Stimulated activated CD8-positive, alpha-beta memory T cell treated with anti-CD3 and anti-CD28 coated beads, Interleukin-15, amount 100 ng/mL, for 1 hour (primary cell): ENCODE measurements at regions not wholly inside any gene's neighbourhood (a gene's known extent, or its start where the extent isn't known, plus 50 kb on each side); places are given as distances from the start of the nearest gene placed in this dataset.
"Not testable (repeated sequence)": the region's sequence is repeated elsewhere in the genome, so short reads cannot be mapped to it uniquely, and the experiment has no call there.

Source experiments
- DNase-seq: peaks from one replicate; pipeline ENCODE4 v3.0.0-alpha.2; 2020; ENCODE audit warnings: low read depth

DNA sequence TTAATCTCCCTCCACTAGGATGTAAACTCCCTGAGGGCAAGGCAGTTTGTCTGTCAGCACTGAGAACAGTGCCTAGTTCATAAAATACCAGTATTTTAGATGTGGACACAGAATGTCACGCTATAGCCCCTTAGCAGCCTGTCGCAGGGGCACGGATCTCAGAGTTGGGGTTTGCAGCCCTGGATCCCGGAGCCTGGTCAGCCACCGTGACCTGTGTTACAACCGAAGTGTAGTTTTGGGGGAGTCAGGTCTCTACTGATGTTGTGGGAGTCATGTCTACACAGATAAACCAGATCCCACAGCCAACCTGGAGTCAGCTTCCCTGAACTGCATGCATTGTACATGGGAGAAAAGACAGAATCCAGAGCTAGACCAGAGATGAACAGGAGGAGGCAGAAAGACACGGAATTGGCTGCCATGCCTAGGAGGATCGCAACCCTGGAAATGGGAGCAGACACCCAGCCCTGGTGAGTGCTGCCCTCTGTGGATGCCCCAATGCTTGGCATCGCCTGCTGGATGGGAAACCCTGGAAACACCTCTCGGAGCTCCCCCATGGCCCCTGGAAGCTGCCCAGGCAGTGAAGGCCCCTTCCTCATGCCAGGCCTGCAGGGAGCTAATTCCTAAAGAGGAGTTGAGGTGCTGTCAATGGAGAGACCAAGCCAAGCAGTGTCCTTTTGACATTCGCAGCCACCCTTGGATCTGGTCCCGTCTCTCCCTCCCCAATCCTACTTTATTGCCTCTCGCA, 851.3 kb downstream of the TBC1D22A start:
- no peak for DNase-seq

GRCh38 chr22:47613181-47613580, 850.7 kb downstream of the TBC1D22A start:
- not testable (repeated sequence) for DNase-seq

GRCh38 chr22:47612311-47612910, 850.0 kb downstream of the TBC1D22A start:
- no peak for DNase-seq

DNA sequence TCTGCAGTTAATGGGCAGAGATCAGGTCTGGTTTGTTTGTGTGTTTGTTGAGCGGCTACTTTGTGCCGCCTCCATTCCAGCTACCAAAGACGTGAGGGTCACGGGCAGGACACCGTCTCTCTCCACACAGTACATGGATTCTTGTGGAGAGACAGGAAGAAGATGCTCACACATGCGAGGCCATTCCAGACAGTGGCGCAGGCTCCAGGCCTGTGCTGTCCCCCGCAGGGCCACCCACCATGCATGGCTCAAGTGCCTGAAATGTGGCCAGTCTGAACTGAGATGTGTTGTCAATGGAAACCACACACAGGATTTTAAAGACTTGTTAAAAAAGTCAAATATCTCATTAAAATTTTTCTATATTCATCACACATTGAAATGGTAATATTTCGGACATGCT, 848.3 kb downstream of the TBC1D22A start:
- no peak for DNase-seq

DNA sequence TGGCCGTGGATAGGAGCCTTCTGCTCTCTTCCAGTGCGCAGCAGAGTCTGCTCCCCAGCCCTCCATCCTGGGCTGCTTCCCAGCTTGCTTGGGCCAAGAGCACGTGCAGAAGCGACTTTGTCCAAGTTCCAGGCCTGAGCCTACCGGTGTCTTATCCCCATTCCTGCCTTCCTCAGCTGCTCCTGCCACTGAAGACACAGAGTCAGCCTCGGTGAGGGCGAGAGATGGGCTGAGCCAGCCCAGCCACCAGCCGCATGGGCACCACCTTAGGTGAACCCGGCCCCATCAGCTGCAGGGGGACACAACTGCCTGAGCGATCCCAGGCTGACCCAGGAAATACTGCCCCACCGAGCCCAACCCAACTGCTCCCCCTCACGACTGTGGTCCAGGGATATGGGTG, 847.8 kb downstream of the TBC1D22A start:
- no peak for DNase-seq

- no peak for DNase-seq
These were observed 847.2 kb downstream of the TBC1D22A start for GRCh38 chr22:47609653-47610052.

DNA sequence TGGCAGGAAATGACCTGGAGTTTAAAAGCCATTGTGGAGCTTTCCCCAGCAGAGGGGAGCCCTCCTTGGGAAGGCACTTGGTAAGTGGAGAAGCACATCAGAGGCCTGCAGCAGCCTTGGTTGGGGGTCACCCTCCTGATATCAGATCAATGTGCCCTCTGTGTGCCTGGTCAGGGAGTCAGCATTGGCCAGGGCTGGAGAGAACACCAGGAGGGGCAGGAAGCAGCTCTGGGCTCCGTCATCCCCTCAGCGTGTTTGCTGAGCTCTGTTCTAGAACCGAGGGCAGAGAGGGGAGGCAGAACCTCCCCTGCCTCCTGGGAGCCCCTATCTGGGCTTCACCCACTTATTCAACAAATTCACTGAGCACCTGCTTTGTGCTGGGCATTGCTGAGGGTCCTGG, 846.0 kb downstream of the TBC1D22A start:
- no peak for DNase-seq

DNA sequence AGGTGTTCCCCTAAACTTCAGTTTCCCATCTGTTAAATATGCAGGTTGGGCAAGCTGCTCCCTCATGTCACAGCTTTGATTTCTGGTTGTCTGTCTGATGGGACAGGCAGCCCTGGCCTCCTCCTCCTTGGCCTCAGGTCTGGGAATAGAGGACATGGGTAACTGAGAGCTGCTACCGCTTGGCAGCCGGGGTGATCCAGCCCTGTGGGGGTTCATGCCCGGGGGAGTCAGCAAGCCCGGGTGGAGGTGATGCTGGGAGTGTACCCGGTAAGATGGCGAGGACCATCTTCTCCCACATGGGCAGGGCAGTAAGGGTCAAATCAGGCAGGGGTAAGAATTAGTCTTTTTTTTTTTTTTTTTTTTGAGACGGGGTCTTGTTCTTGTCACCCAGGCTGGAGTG, 845.0 kb downstream of the TBC1D22A start:
- no peak for DNase-seq

DNA sequence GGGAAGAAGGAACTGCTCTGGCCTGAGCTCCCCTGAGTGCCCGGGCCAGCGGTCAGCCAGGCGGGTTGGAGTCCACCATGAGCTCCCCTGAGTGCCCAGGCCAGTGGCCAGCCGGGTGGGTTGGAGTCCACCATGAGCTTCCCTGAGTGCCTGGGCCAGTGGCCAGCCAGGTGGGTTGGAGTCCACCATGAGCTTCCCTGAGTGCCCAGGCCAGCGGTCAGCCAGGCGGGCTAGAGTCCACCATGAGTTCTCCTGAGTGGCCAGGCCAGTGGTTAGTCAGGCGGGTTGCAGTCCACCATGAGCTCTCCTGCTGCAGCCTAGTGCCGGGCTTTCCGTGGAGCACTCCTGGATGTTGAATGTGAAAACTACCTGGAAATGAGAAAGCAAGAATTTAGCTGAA, 844.0 kb downstream of the TBC1D22A start:
- DNase-seq, result no peak

DNA sequence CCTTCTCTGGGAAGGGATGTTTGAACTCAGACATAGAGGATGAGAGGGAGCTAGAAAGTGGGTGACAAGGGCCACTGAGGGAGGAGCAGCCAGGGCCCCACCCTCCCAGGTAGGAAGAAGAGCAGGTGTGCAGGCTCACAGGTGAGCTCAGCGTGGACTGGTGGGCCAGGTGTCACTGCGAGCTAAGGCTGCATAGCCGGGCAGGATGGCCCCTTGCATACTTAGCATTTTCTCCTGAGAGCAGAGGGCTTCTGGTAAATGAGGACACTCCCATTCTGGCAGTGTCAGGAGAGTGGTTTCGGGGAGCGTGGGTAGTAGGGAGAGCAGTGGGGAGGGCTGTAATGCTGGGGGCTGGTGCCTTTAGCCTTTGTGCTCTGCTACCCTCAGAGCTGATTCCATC, 843.4 kb downstream of the TBC1D22A start:
- no peak for DNase-seq

GRCh38 chr22:47605441-47605840, 843.0 kb downstream of the TBC1D22A start:
- DNase-seq, result no peak

GRCh38 chr22:47604563-47604962, 842.1 kb downstream of the TBC1D22A start:
- no peak for DNase-seq

- no peak for DNase-seq
These were observed 840.3 kb downstream of the TBC1D22A start for GRCh38 chr22:47602732-47603131.

GRCh38 chr22:47601666-47602065, 839.2 kb downstream of the TBC1D22A start:
- DNase-seq, result no peak

GRCh38 chr22:47600791-47601625, 838.6 kb downstream of the TBC1D22A start:
- DNase-seq, result no peak

DNA sequence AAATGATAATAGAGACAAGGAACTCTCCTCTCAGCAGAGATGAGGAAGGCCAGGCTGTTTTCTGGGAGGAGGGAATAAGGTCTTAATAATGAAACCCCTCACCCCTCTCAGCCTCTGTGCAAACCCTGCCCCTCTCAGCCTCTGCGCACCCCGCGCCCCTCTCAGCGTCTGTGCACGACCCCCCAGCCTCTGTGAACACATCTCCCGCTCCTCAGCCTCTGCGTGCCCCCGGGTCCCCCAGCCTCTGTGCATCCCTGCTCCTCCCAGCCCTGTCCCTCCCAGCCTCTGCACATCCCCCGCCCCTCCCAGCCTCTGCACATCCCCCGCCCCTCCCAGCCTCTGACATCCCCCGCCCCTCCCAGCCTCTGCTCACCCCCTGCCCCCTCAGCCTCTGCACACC, 837.8 kb downstream of the TBC1D22A start:
- no peak for DNase-seq

- no peak for DNase-seq
These were observed 837.3 kb downstream of the TBC1D22A start for GRCh38 chr22:47599753-47600152.

DNA sequence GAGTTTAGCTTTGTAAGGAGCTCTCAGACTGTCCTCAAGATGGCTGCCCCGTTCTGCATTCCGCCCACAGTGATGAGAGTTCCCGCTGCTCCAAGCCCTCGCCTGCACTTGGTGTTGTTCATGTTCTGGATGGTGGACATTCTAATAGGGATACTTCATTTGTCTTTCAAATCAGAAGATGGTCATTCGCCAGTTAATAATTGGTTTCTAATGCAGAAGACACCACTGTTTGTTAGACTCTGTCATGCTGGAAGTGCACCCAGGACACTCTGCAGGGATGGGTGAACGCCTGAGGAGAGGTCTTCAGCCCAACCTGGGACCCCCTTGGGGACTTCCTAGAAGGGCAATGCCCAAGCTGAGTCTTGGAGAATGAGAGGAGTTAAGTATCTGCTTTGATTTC, 836.4 kb downstream of the TBC1D22A start:
- no peak for DNase-seq

- DNase-seq, result no peak
These were observed 834.6 kb downstream of the TBC1D22A start for GRCh38 chr22:47597041-47597440.

GRCh38 chr22:47596176-47596690, 833.8 kb downstream of the TBC1D22A start:
- DNase-seq, result no peak

- no peak for DNase-seq
These were observed 832.5 kb downstream of the TBC1D22A start for GRCh38 chr22:47594836-47595521.

- no peak for DNase-seq
These were observed 831.5 kb downstream of the TBC1D22A start for GRCh38 chr22:47593911-47594311.
